GM23338 (cell line): ENCODE measurements at regions not wholly inside any gene's neighbourhood (a gene's known extent, or its start where the extent isn't known, plus 50 kb on each side); places are given as distances from the start of the nearest gene placed in this dataset.
A peak's percentile ranks its signal among the peaks of the same experiment; 100 is the strongest.

Source experiments
- ATAC-seq: fragments of 200-7000 bp; cut with Tn5 transposase; 3 replicates; pipeline ENCODE4 v1.9.1; 2020
- DNase-seq: peaks from one replicate; pipeline ENCODE4 v3.0.0-alpha.2; 2015; ENCODE audit warnings: low spot score
- H2AFZ ChIP-seq: fragments of 200-600 bp; sonication (generic); 2 replicates; pipeline ENCODE4 v1.8.0; 2016; ENCODE audit warnings: antibody characterized with exemption, mild to moderate bottlenecking, moderate library complexity
- H3F3A ChIP-seq: fragments of 200-600 bp; sonication (generic); replicated peaks from 2 replicates; pipeline ENCODE4 v1.8.0; 2017; ENCODE audit warnings: antibody characterized with exemption, mixed run types, low read depth
- H3K27ac ChIP-seq: fragments of 200-600 bp; sonication (generic); 2 replicates; pipeline ENCODE4 v1.6.1; 2016; ENCODE audit warnings: low read depth
- H3K27me3 ChIP-seq: fragments of 200-600 bp; sonication (generic); 2 replicates; pipeline ENCODE4 v1.8.0; 2016; ENCODE audit warnings: mild to moderate bottlenecking, mixed run types, moderate library complexity; ENCODE audit not compliant: insufficient read depth
- H3K36me3 ChIP-seq: fragments of 200-600 bp; sonication (generic); 2 replicates; pipeline ENCODE4 v1.8.0; 2016; ENCODE audit warnings: mild to moderate bottlenecking; ENCODE audit not compliant: insufficient read depth
- H3K4me1 ChIP-seq: fragments of 200-600 bp; sonication (generic); 2 replicates; pipeline ENCODE4 v1.8.0; 2016; ENCODE audit warnings: mild to moderate bottlenecking, moderate library complexity; ENCODE audit not compliant: insufficient read depth
- H3K4me2 ChIP-seq: fragments of 200-600 bp; sonication (generic); 2 replicates; pipeline ENCODE4 v1.7.1; 2017; ENCODE audit warnings: mixed run types
- H3K4me3 ChIP-seq: fragments of 200-600 bp; sonication (generic); 2 replicates; pipeline ENCODE4 v1.6.1; 2016; ENCODE audit warnings: mixed run types
- H3K79me2 ChIP-seq: fragments of 200-600 bp; sonication (generic); replicated peaks from 2 replicates; pipeline ENCODE4 v1.8.0; 2017; ENCODE audit warnings: mild to moderate bottlenecking; ENCODE audit not compliant: insufficient read depth
- H3K9me2 ChIP-seq: fragments of 200-600 bp; sonication (generic); 2 replicates; pipeline ENCODE4 v1.8.0; 2017; ENCODE audit not compliant: insufficient read depth
- H4K20me1 ChIP-seq: fragments of 200-600 bp; sonication (generic); replicated peaks from 2 replicates; pipeline ENCODE4 v1.8.0; 2017; ENCODE audit warnings: mild to moderate bottlenecking; ENCODE audit not compliant: insufficient read depth
- H3K27ac Mint-ChIP-seq: 2 replicates; pipeline ENCODE4 v1.8.0; 2020; ENCODE audit warnings: inconsistent platforms, mild to moderate bottlenecking, moderate library complexity, mixed read lengths
- H3K27me3 Mint-ChIP-seq: 3 replicates; pipeline ENCODE4 v1.8.0; 2022; ENCODE audit warnings: low read depth, mild to moderate bottlenecking, moderate library complexity, mixed read lengths, inconsistent platforms; ENCODE audit not compliant: insufficient read depth, poor library complexity
- H3K36me3 Mint-ChIP-seq: 3 replicates; pipeline ENCODE4 v1.8.0; 2021; ENCODE audit warnings: low read depth, mild to moderate bottlenecking, inconsistent platforms, moderate library complexity, mixed read lengths
- H3K4me1 Mint-ChIP-seq: 3 replicates; pipeline ENCODE4 v1.8.0; 2020; ENCODE audit warnings: mild to moderate bottlenecking, inconsistent platforms, mixed read lengths
- H3K4me3 Mint-ChIP-seq: 3 replicates; pipeline ENCODE4 v1.8.0; 2021; ENCODE audit warnings: moderate library complexity, mild to moderate bottlenecking, inconsistent platforms, mixed read lengths
- H3K9me3 Mint-ChIP-seq: 3 replicates; pipeline ENCODE4 v1.8.0; 2020; ENCODE audit warnings: moderate library complexity, mild to moderate bottlenecking, inconsistent platforms, mixed read lengths
- CREB1 ChIP-seq: fragments of 250-450 bp; sonication (Bioruptor Pico); IDR thresholded peaks from 2 replicates; pipeline ENCODE4 v1.5.0; 2020; ENCODE audit warnings: low read depth, mild to moderate bottlenecking, moderate library complexity
- CTCF ChIP-seq, 2 experiments: fragments of 200-600 bp in 1 of 2; sonication (generic) in 1 of 2; conservative IDR thresholded peaks; 2 replicates each; pipeline versions ENCODE4 v1.5.1 to v1.6.1; 2016 to 2017; ENCODE audit warnings: antibody characterized with exemption in 2 of 2, low read depth in 2 of 2, mild to moderate bottlenecking in 2 of 2, moderate library complexity in 1 of 2
- EZH2 ChIP-seq: fragments of 200-600 bp; sonication (generic); IDR thresholded peaks from one replicate; pipeline ENCODE4 v1.8.0; 2017; ENCODE audit warnings: antibody characterized with exemption, mild to moderate bottlenecking, low read depth; ENCODE audit not compliant: unreplicated experiment
- NANOG ChIP-seq: IDR thresholded peaks from 2 replicates; pipeline ENCODE4 v1.6.1; 2016; ENCODE audit warnings: antibody characterized with exemption, borderline replicate concordance
- REST ChIP-seq: IDR thresholded peaks from one replicate; pipeline ENCODE4 v1.6.1; 2018; ENCODE audit warnings: antibody characterized with exemption; ENCODE audit not compliant: unreplicated experiment
- STAT1 ChIP-seq: IDR thresholded peaks from one replicate; pipeline ENCODE4 v1.6.1; 2016; ENCODE audit warnings: antibody characterized with exemption; ENCODE audit not compliant: unreplicated experiment
- ZNF114 ChIP-seq: fragments of 250-450 bp; sonication (Bioruptor Pico); IDR thresholded peaks from 2 replicates; pipeline ENCODE4 v1.5.0; 2020; ENCODE audit warnings: mild to moderate bottlenecking, moderate library complexity
- ZNF331 ChIP-seq: fragments of 250-450 bp; sonication (Bioruptor Pico); IDR thresholded peaks from 2 replicates; pipeline ENCODE4 v1.5.0; 2020; ENCODE audit warnings: low read depth, mild to moderate bottlenecking, moderate library complexity
- TF ChIP-seq, protein P1 (sequence below): fragments of 250-450 bp; sonication (Bioruptor Pico); IDR thresholded peaks from 2 replicates; pipeline ENCODE4 v1.5.0; 2020; ENCODE audit warnings: mild to moderate bottlenecking, moderate library complexity
- TF ChIP-seq, protein P2 (sequence below): IDR thresholded peaks from 2 replicates; pipeline ENCODE4 v1.6.1; 2016; ENCODE audit warnings: antibody characterized with exemption

- TF ChIP-seq, protein P1, sequence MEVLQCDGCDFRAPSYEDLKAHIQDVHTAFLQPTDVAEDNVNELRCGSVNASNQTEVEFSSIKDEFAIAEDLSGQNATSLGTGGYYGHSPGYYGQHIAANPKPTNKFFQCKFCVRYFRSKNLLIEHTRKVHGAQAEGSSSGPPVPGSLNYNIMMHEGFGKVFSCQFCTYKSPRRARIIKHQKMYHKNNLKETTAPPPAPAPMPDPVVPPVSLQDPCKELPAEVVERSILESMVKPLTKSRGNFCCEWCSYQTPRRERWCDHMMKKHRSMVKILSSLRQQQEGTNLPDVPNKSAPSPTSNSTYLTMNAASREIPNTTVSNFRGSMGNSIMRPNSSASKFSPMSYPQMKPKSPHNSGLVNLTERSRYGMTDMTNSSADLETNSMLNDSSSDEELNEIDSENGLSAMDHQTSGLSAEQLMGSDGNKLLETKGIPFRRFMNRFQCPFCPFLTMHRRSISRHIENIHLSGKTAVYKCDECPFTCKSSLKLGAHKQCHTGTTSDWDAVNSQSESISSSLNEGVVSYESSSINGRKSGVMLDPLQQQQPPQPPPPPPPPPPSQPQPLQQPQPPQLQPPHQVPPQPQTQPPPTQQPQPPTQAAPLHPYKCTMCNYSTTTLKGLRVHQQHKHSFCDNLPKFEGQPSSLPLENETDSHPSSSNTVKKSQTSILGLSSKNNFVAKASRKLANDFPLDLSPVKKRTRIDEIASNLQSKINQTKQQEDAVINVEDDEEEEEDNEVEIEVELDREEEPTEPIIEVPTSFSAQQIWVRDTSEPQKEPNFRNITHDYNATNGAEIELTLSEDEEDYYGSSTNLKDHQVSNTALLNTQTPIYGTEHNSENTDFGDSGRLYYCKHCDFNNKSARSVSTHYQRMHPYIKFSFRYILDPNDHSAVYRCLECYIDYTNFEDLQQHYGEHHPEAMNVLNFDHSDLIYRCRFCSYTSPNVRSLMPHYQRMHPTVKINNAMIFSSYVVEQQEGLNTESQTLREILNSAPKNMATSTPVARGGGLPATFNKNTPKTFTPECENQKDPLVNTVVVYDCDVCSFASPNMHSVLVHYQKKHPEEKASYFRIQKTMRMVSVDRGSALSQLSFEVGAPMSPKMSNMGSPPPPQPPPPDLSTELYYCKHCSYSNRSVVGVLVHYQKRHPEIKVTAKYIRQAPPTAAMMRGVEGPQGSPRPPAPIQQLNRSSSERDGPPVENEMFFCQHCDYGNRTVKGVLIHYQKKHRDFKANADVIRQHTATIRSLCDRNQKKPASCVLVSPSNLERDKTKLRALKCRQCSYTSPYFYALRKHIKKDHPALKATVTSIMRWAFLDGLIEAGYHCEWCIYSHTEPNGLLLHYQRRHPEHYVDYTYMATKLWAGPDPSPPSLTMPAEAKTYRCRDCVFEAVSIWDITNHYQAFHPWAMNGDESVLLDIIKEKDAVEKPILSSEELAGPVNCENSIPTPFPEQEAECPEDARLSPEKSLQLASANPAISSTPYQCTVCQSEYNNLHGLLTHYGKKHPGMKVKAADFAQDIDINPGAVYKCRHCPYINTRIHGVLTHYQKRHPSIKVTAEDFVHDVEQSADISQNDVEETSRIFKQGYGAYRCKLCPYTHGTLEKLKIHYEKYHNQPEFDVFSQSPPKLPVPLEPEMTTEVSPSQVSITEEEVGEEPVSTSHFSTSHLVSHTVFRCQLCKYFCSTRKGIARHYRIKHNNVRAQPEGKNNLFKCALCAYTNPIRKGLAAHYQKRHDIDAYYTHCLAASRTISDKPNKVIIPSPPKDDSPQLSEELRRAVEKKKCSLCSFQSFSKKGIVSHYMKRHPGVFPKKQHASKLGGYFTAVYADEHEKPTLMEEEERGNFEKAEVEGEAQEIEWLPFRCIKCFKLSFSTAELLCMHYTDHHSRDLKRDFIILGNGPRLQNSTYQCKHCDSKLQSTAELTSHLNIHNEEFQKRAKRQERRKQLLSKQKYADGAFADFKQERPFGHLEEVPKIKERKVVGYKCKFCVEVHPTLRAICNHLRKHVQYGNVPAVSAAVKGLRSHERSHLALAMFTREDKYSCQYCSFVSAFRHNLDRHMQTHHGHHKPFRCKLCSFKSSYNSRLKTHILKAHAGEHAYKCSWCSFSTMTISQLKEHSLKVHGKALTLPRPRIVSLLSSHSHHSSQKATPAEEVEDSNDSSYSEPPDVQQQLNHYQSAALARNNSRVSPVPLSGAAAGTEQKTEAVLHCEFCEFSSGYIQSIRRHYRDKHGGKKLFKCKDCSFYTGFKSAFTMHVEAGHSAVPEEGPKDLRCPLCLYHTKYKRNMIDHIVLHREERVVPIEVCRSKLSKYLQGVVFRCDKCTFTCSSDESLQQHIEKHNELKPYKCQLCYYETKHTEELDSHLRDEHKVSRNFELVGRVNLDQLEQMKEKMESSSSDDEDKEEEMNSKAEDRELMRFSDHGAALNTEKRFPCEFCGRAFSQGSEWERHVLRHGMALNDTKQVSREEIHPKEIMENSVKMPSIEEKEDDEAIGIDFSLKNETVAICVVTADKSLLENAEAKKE (CRISPR knock-in tag), result no peak
- TF ChIP-seq ZNF331 (CRISPR knock-in tag) (no peak), CREB1 (CRISPR knock-in tag) (no peak), STAT1 (no peak), CTCF (conservative IDR thresholded peaks at IDR 0.05; ENCODE audit: low read depth in 2 of 2) (no peak)
Observed at GRCh38 chr12:77251799-77252198, 186.4 kb upstream of the E2F7 start (continued).

DNA sequence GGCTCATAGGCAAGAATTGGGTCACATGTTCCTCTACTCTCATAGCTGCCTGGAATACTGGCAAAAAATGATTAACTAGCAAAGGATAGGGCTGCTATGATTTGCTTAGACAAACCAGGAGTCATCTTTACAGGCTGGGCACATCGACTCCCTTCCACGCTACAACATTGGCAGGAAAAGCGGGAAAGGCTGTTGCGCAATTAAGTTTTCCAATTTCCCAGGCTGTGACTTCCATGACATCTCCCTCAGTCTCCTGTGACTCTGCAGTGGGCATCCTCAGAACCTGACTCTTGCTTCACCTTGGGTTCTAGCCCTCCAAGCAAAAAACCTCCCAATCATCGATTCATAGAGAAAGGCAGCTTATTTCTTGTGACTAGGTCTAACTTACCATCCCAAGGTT is 184.5 kb upstream of the E2F7 start:
- Mint-ChIP-seq H3K4me1 (no peaks in the 10 kb centered on the region), H3K27me3 (peaks cover 2% of the 10 kb centered on the region), H3K36me3 (no peaks in the 10 kb centered on the region), H3K4me3 (no peak overlapping the region), H3K9me3 (no peaks in the 10 kb centered on the region), H3K27ac (no peak overlapping the region)
- no peaks in the 10 kb centered on the region for H4K20me1 ChIP-seq
- no peaks in the 10 kb centered on the region for H3K27me3 ChIP-seq
- H3K79me2 ChIP-seq, result no peaks in the 10 kb centered on the region
- no peak overlapping the region for H3K4me3 ChIP-seq
- H3K27ac ChIP-seq, result no peak overlapping the region
- H3F3A ChIP-seq, result no peaks in the 10 kb centered on the region
- ATAC-seq (no peak), DNase-seq (no peak)
- H3K36me3 ChIP-seq, result no peaks in the 10 kb centered on the region
- H3K9me2 ChIP-seq, result 0 out of 2 replicates have a peak, but pooled peaks cover 2% of the 10 kb centered on the region
- no peak overlapping the region for H3K4me2 ChIP-seq
- peak overlapping the region; percentile 85 for H2AFZ ChIP-seq
- no peaks in the 10 kb centered on the region for H3K4me1 ChIP-seq
- TF ChIP-seq CTCF (conservative IDR thresholded peaks at IDR 0.05; ENCODE audit: low read depth in 2 of 2), result no peak
- TF ChIP-seq NANOG, result no peak
- no peak for TF ChIP-seq EZH2
- TF ChIP-seq, protein P2, sequence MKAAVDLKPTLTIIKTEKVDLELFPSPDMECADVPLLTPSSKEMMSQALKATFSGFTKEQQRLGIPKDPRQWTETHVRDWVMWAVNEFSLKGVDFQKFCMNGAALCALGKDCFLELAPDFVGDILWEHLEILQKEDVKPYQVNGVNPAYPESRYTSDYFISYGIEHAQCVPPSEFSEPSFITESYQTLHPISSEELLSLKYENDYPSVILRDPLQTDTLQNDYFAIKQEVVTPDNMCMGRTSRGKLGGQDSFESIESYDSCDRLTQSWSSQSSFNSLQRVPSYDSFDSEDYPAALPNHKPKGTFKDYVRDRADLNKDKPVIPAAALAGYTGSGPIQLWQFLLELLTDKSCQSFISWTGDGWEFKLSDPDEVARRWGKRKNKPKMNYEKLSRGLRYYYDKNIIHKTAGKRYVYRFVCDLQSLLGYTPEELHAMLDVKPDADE, result no peak
- TF ChIP-seq ZNF114 (CRISPR knock-in tag), result no peak
- no peak for TF ChIP-seq ZNF331 (CRISPR knock-in tag)
- TF ChIP-seq CREB1 (CRISPR knock-in tag), result no peak
- no peak for TF ChIP-seq REST
